ENCODE measurements at regions not wholly inside any gene's neighbourhood (a gene's known extent, or its start where the extent isn't known, plus 50 kb on each side); places are given as distances from the start of the nearest gene placed in this dataset.
"Not testable (repeated sequence)": the region's sequence is repeated elsewhere in the genome, so short reads cannot be mapped to it uniquely, and the experiment has no call there.

DNA sequence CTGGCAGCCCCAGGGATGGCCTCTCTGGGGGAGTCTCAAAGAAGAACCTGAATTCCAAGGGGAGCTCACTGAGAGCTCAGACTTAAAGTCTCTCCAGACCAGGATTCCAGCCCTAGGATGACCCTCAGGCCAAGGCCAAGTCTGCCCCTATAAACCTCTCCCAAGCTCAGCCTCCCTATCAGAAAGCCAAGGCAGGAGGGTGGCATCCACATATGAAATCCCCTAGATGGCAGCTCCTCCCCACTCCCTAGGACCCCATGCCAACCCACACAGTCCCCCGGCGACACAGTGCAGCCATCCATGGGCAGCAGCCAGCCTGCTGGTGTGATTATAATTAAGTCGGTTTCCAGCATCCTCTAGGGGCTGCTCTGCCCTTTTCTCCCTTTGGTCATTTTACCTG lies 269.9 kb downstream of the CDK5RAP2 start:
- DNase-seq = no peak
- H3K4me1 Mint-ChIP-seq = no peaks in the 10 kb centered on the region
- H3K4me3 Mint-ChIP-seq = no peak overlapping the region
- intact Hi-C loops (cut with micrococcal nuclease) = no loop called here
- no peak overlapping the region for H3K27ac Mint-ChIP-seq
- peaks cover 5% of the 10 kb centered on the region for H3K27me3 Mint-ChIP-seq
- H3K9me3 Mint-ChIP-seq = peaks cover under 1% of the 10 kb centered on the region
- no peaks in the 10 kb centered on the region for H3K36me3 Mint-ChIP-seq (ENCODE audit: low read depth)

DNA sequence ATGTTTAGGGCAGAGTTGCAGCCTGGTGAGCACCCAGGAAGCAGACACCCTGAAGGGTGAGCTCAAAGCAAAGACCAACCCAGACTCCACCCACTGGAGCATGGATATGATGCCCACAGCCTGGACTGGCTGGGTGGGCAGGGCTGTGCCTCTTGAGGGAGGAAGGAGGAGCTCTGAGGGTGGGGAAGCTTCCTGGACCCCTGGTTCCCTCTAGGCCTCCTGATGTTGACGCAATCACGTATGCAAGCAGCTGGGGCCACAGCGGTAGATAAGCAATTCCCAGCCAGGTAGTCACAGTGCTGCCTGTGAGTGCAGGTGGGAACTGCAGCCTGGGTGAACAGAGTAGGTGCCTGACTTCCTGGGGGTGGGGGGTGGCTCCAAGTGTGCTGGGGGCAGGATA lies 271.5 kb downstream of the CDK5RAP2 start:
- H3K27me3 Mint-ChIP-seq = peaks cover 5% of the 10 kb centered on the region
- H3K4me3 Mint-ChIP-seq = no peak overlapping the region
- intact Hi-C loops (cut with micrococcal nuclease) = no loop called here

DNA sequence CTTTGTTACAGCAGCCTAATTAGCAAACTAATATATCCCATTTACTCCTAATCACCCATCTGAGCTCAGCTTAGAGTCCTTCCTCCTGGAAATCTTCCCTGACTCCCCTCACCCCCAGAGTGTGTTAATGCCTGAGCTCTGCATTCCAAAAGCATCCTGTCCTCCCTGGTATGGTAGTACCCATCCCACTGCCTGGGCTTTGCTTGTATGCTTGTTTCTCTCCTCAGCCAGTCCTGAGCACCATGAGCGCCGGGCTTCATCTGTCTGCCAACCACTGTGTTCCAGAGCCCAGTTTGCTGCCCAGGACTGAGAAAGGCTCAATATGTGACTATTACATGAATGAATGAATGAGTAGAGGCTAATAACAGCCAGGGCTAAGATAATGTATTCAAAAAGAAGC lies 272.4 kb downstream of the CDK5RAP2 start:
- DNase-seq = no peak
- Mint-ChIP-seq H3K27ac (no peak overlapping the region), H3K4me1 (no peaks in the 10 kb centered on the region), H3K36me3 (ENCODE audit: low read depth) (no peaks in the 10 kb centered on the region), H3K4me3 (no peak overlapping the region), H3K9me3 (no peaks in the 10 kb centered on the region), H3K27me3 (peaks cover 4% of the 10 kb centered on the region)
- intact Hi-C loops (cut with micrococcal nuclease) = no loop called here

More for the DNA sequence above, 271.5 kb downstream of the CDK5RAP2 start:
- H3K9me3 Mint-ChIP-seq = no peaks in the 10 kb centered on the region
- no peak overlapping the region for H3K27ac Mint-ChIP-seq
- no peak for DNase-seq
- no peaks in the 10 kb centered on the region for H3K4me1 Mint-ChIP-seq
- no peaks in the 10 kb centered on the region for H3K36me3 Mint-ChIP-seq (ENCODE audit: low read depth)

DNA sequence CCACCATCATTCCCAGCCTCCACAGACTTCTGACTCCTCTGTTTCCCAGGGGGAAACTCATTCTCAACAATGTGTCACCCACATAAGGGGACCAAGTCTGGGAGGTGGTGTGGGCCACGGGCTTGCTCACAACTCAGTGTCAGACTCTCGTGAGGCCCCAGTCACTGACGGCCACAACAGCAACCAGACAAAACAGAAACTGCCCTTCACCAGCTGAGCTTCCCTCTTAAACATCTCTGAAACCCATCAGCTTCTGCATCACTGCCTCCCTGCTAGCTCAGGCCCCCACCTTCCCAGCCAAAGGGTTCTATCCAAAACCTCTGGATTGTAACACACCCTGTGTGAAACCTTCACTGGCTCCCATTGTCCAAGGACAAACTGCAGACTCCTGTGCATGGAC lies 273.4 kb downstream of the CDK5RAP2 start:
- no peak for DNase-seq
- no peak overlapping the region for H3K27ac Mint-ChIP-seq
- H3K9me3 Mint-ChIP-seq = no peaks in the 10 kb centered on the region
- H3K4me3 Mint-ChIP-seq = no peak overlapping the region
- no peaks in the 10 kb centered on the region for H3K36me3 Mint-ChIP-seq (ENCODE audit: low read depth)
- intact Hi-C loops (cut with micrococcal nuclease) = no loop called here
- peaks cover 4% of the 10 kb centered on the region for H3K27me3 Mint-ChIP-seq
- no peaks in the 10 kb centered on the region for H3K4me1 Mint-ChIP-seq

DNA sequence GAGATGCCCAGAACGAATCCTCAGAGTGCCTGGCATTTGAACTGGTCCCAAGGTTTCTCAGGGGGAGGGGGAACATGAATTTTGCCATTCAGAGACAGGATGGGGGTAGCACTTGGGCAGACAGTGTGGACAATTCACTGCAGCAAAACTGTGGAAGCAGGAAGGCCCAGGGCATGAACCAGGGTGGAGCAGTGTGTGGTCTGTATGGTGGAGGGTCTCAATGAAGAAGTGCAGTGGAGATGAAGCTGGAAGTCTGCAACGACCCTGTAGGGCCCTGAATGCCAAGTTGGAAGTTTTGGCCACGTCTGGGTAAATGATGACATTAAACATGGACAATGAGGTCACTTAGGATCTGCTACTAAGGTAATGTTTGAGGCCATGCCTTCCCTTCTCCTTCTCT lies 273.9 kb downstream of the CDK5RAP2 start:
- Mint-ChIP-seq H3K9me3 (no peaks in the 10 kb centered on the region), H3K4me1 (no peaks in the 10 kb centered on the region), H3K27me3 (peaks cover 4% of the 10 kb centered on the region), H3K36me3 (ENCODE audit: low read depth) (no peaks in the 10 kb centered on the region), H3K27ac (no peak overlapping the region), H3K4me3 (no peak overlapping the region)
- intact Hi-C loops (cut with micrococcal nuclease) = no loop called here
- no peak for DNase-seq

DNA sequence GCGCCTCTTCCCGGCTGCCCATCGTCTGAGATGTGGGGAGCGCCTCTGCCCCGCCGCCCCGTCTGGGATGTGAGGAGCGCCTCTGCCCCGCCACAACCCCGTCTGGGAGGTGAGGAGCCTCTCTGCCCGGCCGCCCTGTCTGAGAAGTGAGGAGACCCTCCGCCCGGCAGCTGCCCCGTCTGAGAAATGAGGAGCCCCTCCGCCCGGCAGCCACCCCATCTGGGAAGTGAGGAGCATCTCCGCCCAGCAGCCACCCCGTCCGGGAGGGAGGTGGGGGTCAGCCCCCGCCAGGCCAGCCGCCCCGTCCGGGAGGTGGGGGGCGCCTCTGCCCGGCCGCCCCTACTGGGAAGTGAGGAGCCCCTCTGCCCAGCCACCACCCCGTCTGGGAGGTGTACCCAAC lies 275.1 kb downstream of the CDK5RAP2 start:
- intact Hi-C loops (cut with micrococcal nuclease); H3K9me3 Mint-ChIP-seq; H3K27ac Mint-ChIP-seq; H3K27me3 Mint-ChIP-seq; H3K4me3 Mint-ChIP-seq; H3K36me3 Mint-ChIP-seq (ENCODE audit: low read depth); H3K4me1 Mint-ChIP-seq; DNase-seq: not testable (repeated sequence)

DNA sequence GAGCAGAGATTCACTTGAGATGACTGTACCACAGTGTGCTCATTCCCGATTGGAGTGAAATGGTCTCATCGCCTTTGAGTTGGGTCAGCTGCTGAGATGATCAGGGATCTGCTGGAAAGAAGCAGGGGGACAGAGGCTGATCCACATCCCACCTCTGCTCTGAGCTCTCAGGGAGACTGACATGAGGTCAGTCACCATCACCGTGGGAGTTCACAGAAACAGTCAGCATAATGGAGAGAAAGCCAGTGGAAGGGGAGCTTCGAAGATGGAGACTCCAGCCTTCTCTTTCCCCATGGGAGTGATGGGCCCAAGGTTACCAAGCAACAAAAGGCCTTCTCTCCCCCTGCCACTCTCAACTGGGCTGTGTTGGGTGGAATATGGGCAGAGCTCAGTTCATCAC lies 276.4 kb downstream of the CDK5RAP2 start:
- intact Hi-C loops (cut with micrococcal nuclease) = no loop called here
- Mint-ChIP-seq H3K9me3 (no peaks in the 10 kb centered on the region), H3K27ac (no peak overlapping the region), H3K4me3 (no peak overlapping the region), H3K27me3 (peaks cover 4% of the 10 kb centered on the region), H3K36me3 (ENCODE audit: low read depth) (no peaks in the 10 kb centered on the region), H3K4me1 (no peaks in the 10 kb centered on the region)
- DNase-seq = no peak

DNA sequence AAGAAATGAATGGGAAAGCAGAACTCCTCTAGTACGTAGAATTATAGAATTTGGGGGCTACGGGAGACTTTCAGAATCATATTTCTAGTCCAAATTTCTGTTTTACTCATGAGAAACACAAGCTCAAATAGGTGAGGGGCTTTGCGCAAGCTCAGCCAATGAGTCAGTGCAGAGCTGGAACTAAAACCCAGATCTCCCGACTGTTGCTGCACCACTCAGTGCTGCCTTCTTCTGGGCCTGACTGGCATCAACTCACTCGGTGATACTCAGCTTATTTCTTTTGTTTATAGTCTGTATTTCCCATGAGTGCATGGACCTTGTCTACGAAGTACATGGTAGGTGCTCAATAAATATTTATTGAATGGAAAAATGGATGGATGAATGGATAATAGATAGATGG lies 280.2 kb downstream of the CDK5RAP2 start:
- H3K9me3 Mint-ChIP-seq = no peaks in the 10 kb centered on the region
- H3K27me3 Mint-ChIP-seq = no peaks in the 10 kb centered on the region
- no peaks in the 10 kb centered on the region for H3K36me3 Mint-ChIP-seq (ENCODE audit: low read depth)

DNA sequence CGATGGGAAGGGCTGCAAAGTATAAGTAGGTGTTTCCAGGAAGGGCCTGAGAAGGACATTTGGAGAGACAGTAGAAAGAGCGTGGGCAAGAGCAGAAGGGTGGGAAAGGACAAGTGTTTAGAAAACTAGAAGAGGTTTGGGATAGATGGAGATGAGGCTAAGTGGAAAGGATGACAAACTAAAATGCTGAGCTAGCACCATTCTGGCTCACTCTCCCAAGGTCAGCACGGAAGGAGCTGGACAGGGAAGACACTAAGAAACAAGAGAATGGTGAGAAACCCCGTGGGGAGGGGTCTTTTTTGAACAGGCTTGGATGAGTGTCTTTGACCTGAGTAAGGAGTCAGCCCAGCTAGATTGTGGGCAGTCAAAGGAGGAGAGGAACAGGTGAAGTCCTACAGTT lies 286.0 kb downstream of the CDK5RAP2 start:
- intact Hi-C loops (cut with micrococcal nuclease) = no loop called here
- no peaks in the 10 kb centered on the region for H3K27me3 Mint-ChIP-seq
- H3K4me1 Mint-ChIP-seq = no peaks in the 10 kb centered on the region
- H3K36me3 Mint-ChIP-seq (ENCODE audit: low read depth) = no peaks in the 10 kb centered on the region
- no peak overlapping the region for H3K4me3 Mint-ChIP-seq
- H3K9me3 Mint-ChIP-seq = no peaks in the 10 kb centered on the region
- H3K27ac Mint-ChIP-seq = no peak overlapping the region
- DNase-seq = no peak

More for the DNA sequence above, 280.2 kb downstream of the CDK5RAP2 start:
- Mint-ChIP-seq H3K27ac (no peak overlapping the region), H3K4me3 (no peak overlapping the region), H3K4me1 (no peaks in the 10 kb centered on the region)
- intact Hi-C loops (cut with micrococcal nuclease) = no loop called here
- no peak for DNase-seq

DNA sequence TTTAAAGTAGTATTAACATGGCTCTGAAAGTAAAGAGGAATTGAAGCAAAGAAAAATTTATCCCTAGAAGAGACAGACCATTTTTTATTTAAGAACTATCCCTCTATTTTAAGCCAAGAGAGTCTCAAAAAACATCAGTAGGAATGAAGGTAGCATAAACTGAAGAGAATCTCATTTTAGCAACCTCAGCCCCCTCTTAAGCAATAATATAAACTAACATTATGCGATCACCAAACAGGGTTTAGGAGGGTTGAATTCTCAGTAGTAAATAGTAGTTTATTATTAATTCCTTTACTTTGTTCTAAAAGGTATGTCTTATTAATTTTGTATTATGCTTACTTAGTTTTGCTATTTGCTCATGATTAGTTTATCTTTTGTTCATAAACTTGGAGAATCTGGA lies 287.4 kb downstream of the CDK5RAP2 start:
- Mint-ChIP-seq H3K27ac (no peak overlapping the region), H3K9me3 (no peaks in the 10 kb centered on the region), H3K4me1 (no peaks in the 10 kb centered on the region), H3K4me3 (no peak overlapping the region), H3K36me3 (ENCODE audit: low read depth) (no peaks in the 10 kb centered on the region), H3K27me3 (no peaks in the 10 kb centered on the region)
- no peak for DNase-seq
- intact Hi-C loops (cut with micrococcal nuclease) = no loop called here

DNA sequence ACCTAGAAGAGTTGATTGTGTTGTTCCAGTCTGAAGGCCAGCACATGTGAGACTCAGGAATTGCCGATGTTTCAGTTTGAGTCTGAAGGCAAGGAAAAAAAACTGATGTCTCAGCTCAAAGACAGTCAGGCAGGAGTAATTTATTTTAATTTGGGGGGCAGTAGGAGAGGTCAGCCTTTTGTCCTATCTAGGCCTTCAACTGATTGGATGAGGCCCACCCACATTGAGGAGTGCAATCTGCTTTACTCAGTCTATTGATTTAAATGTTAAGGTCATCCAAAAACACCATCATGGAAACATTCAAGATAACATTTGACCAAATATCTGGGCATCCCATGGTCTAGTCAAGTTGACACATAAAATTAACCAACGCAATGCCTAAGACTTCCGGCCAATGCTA lies 288.9 kb downstream of the CDK5RAP2 start:
- Mint-ChIP-seq H3K27me3 (no peaks in the 10 kb centered on the region), H3K4me1 (no peaks in the 10 kb centered on the region), H3K27ac (no peak overlapping the region), H3K9me3 (no peaks in the 10 kb centered on the region), H3K4me3 (no peak overlapping the region), H3K36me3 (ENCODE audit: low read depth) (no peaks in the 10 kb centered on the region)
- DNase-seq = no peak
- intact Hi-C loops (cut with micrococcal nuclease) = no loop called here

DNA sequence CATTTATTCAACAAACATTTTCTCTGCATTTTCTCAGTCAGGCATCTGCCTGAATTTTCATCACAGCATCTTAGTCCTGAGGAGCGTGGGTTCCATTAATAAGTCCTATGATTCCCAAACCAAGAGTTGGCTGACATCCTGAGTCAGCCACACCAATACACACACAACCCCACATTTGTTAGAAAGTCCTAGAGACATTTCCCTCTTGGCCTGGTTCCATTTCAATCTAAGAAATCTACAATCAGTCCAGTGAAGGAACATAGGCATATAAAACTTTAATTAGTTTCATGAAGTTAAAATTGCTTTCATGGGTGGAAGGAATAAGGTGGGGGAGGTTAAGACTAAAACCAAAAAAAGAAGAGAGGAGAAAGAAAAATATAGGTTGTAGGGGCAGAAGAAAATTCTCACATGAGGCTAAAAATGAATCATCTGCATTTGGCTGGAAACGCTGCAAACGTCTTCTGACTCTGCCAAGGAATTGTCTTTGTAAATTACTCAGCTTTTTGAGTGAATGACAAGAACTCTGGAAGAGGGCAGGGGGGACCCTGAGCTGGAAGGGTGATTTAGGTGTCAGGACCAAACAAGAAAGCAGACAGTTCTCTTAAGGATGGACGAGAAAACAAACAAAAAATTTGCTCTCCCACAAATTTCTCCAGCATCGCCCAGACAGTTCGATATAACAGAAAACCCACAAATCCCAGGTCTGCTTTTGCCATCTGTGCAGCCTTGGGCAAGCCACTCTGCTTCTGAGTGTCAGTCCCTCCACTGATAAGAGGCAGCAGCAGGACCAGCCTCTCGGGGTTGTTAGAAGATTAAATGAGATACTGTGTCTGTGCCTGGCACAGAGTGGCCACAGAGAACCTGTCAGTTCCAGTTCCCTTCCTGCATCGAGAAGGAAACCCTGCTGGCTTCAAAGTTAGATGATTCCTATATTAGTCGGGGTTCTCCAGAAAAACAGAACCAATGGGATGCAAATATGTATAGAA lies 289.7 kb downstream of the CDK5RAP2 start:
- Mint-ChIP-seq H3K36me3 (ENCODE audit: low read depth) (no peaks in the 10 kb centered on the region), H3K4me1 (no peaks in the 10 kb centered on the region), H3K27me3 (no peaks in the 10 kb centered on the region), H3K9me3 (no peaks in the 10 kb centered on the region), H3K27ac (no peak overlapping the region), H3K4me3 (no peak overlapping the region)
- DNase-seq = no peak
- intact Hi-C loops (cut with micrococcal nuclease) = no loop called here

DNA sequence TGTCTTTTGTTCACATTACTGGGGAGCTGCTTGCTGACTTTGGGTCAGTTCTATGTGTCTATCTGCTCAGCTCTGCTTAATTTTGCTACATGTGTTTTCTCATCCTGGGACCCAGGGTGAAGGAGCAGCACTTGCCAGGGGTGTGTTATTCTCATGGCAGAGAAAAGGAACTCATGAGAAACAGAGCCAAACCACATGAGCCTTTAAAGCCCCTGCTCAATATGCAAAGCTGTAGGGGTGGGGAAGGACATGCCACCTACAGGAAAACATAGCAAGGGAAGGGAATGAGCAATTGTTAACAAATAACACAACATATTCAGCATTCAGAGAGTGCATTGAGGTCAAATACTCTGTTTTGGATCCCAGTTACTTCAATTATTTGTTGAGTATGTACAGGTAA lies 290.9 kb downstream of the CDK5RAP2 start:
- intact Hi-C loops (cut with micrococcal nuclease) = no loop called here
- Mint-ChIP-seq H3K4me3 (no peak overlapping the region), H3K27me3 (no peaks in the 10 kb centered on the region), H3K9me3 (no peaks in the 10 kb centered on the region), H3K27ac (no peak overlapping the region), H3K4me1 (no peaks in the 10 kb centered on the region), H3K36me3 (ENCODE audit: low read depth) (no peaks in the 10 kb centered on the region)
- no peak for DNase-seq

DNA sequence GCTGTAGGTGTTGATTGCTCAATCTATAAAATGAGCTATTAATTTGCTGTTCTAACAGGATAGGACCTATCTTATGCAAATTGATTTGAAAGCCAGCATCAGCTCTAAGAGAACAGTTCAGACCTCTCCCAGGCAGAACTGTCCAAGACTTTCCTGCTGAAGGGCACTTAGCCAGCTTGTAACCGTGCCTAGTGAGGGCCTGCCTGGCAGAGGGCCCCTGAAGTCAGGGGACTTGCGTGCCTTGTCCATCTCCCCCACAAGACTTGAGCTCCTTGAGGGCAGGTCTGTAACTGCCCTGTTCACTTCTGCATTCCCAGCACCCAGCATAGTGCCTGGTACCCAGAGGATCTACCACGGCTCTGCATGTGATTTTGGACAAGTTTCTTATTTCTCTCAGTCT lies 293.4 kb downstream of the CDK5RAP2 start:
- intact Hi-C loops (cut with micrococcal nuclease) = no loop called here
- no peak overlapping the region for H3K4me3 Mint-ChIP-seq
- no peak overlapping the region for H3K27ac Mint-ChIP-seq
- no peaks in the 10 kb centered on the region for H3K4me1 Mint-ChIP-seq
- no peaks in the 10 kb centered on the region for H3K9me3 Mint-ChIP-seq
- DNase-seq = no peak
- no peaks in the 10 kb centered on the region for H3K36me3 Mint-ChIP-seq (ENCODE audit: low read depth)
- no peaks in the 10 kb centered on the region for H3K27me3 Mint-ChIP-seq

DNA sequence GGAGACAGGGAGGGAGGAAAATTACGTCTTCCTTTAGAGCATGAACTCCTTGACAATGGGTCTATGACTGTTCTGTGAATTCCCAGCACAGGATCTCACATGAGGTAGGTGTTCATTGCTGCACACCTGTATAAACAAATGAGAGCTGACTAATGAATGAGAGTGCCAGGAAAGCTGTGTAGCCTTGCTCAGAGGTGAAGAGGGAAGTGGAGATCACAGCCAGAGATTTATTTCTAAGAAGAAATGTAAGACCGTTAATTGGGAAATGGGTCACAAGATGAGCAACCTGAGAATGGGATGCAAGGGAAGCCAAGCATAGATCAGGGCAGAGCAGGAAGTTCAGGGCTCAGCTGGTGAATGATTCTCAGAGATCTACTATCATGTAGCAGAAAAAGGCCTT lies 295.1 kb downstream of the CDK5RAP2 start:
- no peaks in the 10 kb centered on the region for H3K27me3 Mint-ChIP-seq
- no peak for DNase-seq
- intact Hi-C loops (cut with micrococcal nuclease) = no loop called here
- no peak overlapping the region for H3K27ac Mint-ChIP-seq
- H3K9me3 Mint-ChIP-seq = no peaks in the 10 kb centered on the region
- H3K36me3 Mint-ChIP-seq (ENCODE audit: low read depth) = no peaks in the 10 kb centered on the region
- no peaks in the 10 kb centered on the region for H3K4me1 Mint-ChIP-seq
- H3K4me3 Mint-ChIP-seq = no peak overlapping the region
